ENCODE measurements at regions not wholly inside any gene's neighbourhood (a gene's known extent, or its start where the extent isn't known, plus 50 kb on each side); places are given as distances from the start of the nearest gene placed in this dataset.

DNA sequence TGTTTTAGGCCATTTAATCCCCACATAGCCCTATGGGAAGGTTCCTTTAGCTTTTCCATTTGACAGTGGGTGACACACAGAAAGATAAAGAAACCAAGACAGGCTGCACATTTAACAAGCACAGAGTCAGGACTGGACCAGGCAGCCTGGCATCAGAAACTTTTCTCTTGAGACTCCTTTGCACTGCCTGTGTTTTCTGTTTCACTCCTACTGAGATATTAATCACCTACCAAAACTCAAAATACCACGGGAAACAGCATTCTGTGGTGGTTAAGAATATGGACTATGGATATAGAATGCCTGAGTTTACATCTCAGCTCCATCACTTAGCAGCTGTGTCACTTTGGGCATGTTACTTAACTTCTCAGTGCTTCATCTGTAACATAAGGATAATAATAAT is 73.3 kb downstream of the CTAGE1 start:
- Histone ChIP-seq H2AK5ac (ENCODE audit: low read length) (no peak overlapping the region), H3K56ac (ENCODE audit: low read length) (no peak overlapping the region), H3K4me1 (ENCODE audit: control insufficient read depth, low read depth, low read length) (peaks cover 9% of the 10 kb centered on the region)

DNA sequence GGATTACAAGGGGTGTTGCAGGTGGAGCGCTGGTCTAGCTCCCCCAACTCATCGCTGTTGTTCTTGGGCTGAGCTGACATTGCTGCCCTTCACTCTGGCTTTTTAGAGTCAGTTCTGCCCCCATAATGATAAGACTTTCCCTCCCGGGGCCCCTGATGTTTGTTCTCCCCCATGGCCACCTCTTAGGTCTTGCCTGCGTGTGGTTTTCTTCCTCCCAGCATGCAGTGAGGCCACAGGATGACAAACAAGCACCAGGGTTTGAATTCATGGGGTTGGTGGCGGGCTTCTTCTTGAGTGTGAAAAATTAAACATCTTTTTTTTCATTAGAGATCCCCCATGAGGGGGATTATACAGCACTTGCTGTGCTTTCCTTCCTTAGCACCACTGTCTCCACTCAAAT is 74.1 kb downstream of the CTAGE1 start:
- Histone ChIP-seq H3K27ac (ENCODE audit: low read depth, low read length) (no peak overlapping the region), H3K18ac (ENCODE audit: low read length) (no peak overlapping the region), H3K4me3 (ENCODE audit: low read length) (no peak overlapping the region), H2AK5ac (ENCODE audit: low read length) (no peak overlapping the region), H3K79me2 (ENCODE audit: control insufficient read depth, insufficient read depth, low read length) (no peaks in the 10 kb centered on the region), H3K36me3 (ENCODE audit: control insufficient read depth, insufficient read depth, low read length) (no peaks in the 10 kb centered on the region), H4K8ac (ENCODE audit: low read depth, low read length) (no peak overlapping the region), H4K5ac (ENCODE audit: low read length) (no peak overlapping the region), H2BK5ac (ENCODE audit: low read length) (no peak overlapping the region), H3K56ac (ENCODE audit: low read length) (no peak overlapping the region), H3K79me1 (ENCODE audit: low read length) (no peaks in the 10 kb centered on the region), H3K4me2 (ENCODE audit: low read length) (no peak overlapping the region), H2BK120ac (ENCODE audit: low read depth, low read length) (no peak overlapping the region), H3K27me3 (ENCODE audit: insufficient read depth, low read length, poor library complexity) (no peaks in the 10 kb centered on the region), H2BK15ac (replicated peaks; ENCODE audit: low read depth) (no peak overlapping the region), H3K4ac (ENCODE audit: low read depth, low read length) (no peak overlapping the region), H3K9ac (ENCODE audit: low read length) (no peak overlapping the region), H3K23ac (ENCODE audit: low read length) (no peak overlapping the region), H3K4me1 (ENCODE audit: control insufficient read depth, low read depth, low read length) (peaks cover 9% of the 10 kb centered on the region)
- no peak for DNase-seq
- no CpG with 5 or more reads among the region's 5 CpGs for WGBS (ENCODE audit: extremely low coverage, insufficient coverage, low lambda C conversion rate)

More for the DNA sequence above, 73.3 kb downstream of the CTAGE1 start:
- Histone ChIP-seq H2BK15ac (replicated peaks; ENCODE audit: low read depth) (no peak overlapping the region), H3K23ac (ENCODE audit: low read length) (no peak overlapping the region), H3K9ac (ENCODE audit: low read length) (no peak overlapping the region), H2BK5ac (ENCODE audit: low read length) (no peak overlapping the region), H3K4ac (ENCODE audit: low read depth, low read length) (no peak overlapping the region), H3K4me3 (ENCODE audit: low read length) (no peak overlapping the region), H3K36me3 (ENCODE audit: control insufficient read depth, insufficient read depth, low read length) (no peaks in the 10 kb centered on the region), H3K4me2 (ENCODE audit: low read length) (no peak overlapping the region), H3K18ac (ENCODE audit: low read length) (no peak overlapping the region), H3K27me3 (ENCODE audit: insufficient read depth, low read length, poor library complexity) (peaks cover 4% of the 10 kb centered on the region), H3K79me2 (ENCODE audit: control insufficient read depth, insufficient read depth, low read length) (no peaks in the 10 kb centered on the region), H4K8ac (ENCODE audit: low read depth, low read length) (no peak overlapping the region), H3K27ac (ENCODE audit: low read depth, low read length) (no peak overlapping the region), H4K5ac (ENCODE audit: low read length) (no peak overlapping the region), H3K79me1 (ENCODE audit: low read length) (no peaks in the 10 kb centered on the region), H2BK120ac (ENCODE audit: low read depth, low read length) (no peak overlapping the region)
- WGBS (ENCODE audit: extremely low coverage, insufficient coverage, low lambda C conversion rate): no CpG with 5 or more reads among the region's 1 CpG
- DNase-seq: no peak

DNA sequence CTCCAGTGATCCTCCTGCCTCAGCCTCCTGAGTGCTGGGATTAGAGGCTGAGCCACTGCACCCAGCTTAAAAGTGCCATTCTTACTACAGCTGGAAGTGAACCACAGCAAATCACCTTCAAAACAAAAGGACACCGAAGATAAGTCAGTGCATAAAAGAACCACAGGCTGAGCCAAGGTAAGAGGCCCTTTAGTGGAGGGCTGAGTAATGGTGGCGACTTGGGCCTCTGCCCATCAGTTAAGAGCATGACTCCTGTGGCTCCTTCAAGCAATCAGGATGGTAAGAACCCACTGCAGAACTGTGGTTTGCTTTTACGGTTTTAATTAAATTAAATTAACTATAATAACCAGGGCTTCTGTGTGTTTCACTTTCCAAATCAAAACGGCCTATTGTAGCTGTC is 75.1 kb downstream of the CTAGE1 start:
- Histone ChIP-seq H3K79me1 (ENCODE audit: low read length) (no peaks in the 10 kb centered on the region), H4K8ac (ENCODE audit: low read depth, low read length) (no peak overlapping the region), H3K27ac (ENCODE audit: low read depth, low read length) (no peak overlapping the region), H4K5ac (ENCODE audit: low read length) (no peak overlapping the region), H2BK5ac (ENCODE audit: low read length) (no peak overlapping the region), H3K18ac (ENCODE audit: low read length) (no peak overlapping the region), H3K79me2 (ENCODE audit: control insufficient read depth, insufficient read depth, low read length) (no peaks in the 10 kb centered on the region), H3K56ac (ENCODE audit: low read length) (no peak overlapping the region), H2BK120ac (ENCODE audit: low read depth, low read length) (no peak overlapping the region), H2AK5ac (ENCODE audit: low read length) (no peak overlapping the region), H3K4me2 (ENCODE audit: low read length) (no peak overlapping the region), H3K4ac (ENCODE audit: low read depth, low read length) (no peak overlapping the region), H3K23ac (ENCODE audit: low read length) (no peak overlapping the region), H3K9ac (ENCODE audit: low read length) (no peak overlapping the region), H3K4me1 (ENCODE audit: control insufficient read depth, low read depth, low read length) (peaks cover 9% of the 10 kb centered on the region), H3K27me3 (ENCODE audit: insufficient read depth, low read length, poor library complexity) (no peaks in the 10 kb centered on the region), H2BK15ac (replicated peaks; ENCODE audit: low read depth) (no peak overlapping the region), H3K4me3 (ENCODE audit: low read length) (no peak overlapping the region), H3K36me3 (ENCODE audit: control insufficient read depth, insufficient read depth, low read length) (no peaks in the 10 kb centered on the region)
- no peak for DNase-seq
- WGBS (ENCODE audit: extremely low coverage, insufficient coverage, low lambda C conversion rate): no CpG with 5 or more reads among the region's 4 CpGs

DNA sequence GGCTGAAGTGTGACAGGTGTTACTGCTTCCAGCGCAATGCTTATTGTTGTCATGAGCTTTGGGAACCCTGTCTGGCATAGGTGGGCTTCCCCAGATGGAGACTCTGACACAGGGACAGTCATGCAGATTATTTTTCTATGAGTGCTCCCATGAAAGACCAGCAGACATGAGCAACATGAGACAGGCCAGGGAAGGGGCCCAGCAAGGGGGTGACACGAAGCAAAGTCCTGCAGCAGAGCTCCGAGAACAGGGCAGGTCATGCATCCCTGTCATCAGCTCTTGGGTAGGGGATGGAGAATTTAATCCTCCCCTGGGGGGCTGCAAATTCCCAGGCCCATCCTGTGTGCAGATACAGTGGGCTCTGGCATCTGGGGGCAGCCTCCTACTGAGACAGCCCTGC is 77.4 kb downstream of the CTAGE1 start:
- Histone ChIP-seq H3K79me2 (ENCODE audit: control insufficient read depth, insufficient read depth, low read length) (no peaks in the 10 kb centered on the region), H2AK5ac (ENCODE audit: low read length) (no peak overlapping the region), H3K36me3 (ENCODE audit: control insufficient read depth, insufficient read depth, low read length) (no peaks in the 10 kb centered on the region), H2BK120ac (ENCODE audit: low read depth, low read length) (no peak overlapping the region), H3K79me1 (ENCODE audit: low read length) (no peaks in the 10 kb centered on the region), H4K8ac (ENCODE audit: low read depth, low read length) (no peak overlapping the region), H2BK15ac (replicated peaks; ENCODE audit: low read depth) (no peak overlapping the region), H4K5ac (ENCODE audit: low read length) (no peak overlapping the region), H3K4me1 (ENCODE audit: control insufficient read depth, low read depth, low read length) (no peaks in the 10 kb centered on the region), H3K18ac (ENCODE audit: low read length) (no peak overlapping the region), H3K9ac (ENCODE audit: low read length) (no peak overlapping the region), H3K23ac (ENCODE audit: low read length) (no peak overlapping the region), H3K4me3 (ENCODE audit: low read length) (no peak overlapping the region), H3K27ac (ENCODE audit: low read depth, low read length) (no peak overlapping the region), H2BK5ac (ENCODE audit: low read length) (no peak overlapping the region), H3K27me3 (ENCODE audit: insufficient read depth, low read length, poor library complexity) (no peaks in the 10 kb centered on the region), H3K4ac (ENCODE audit: low read depth, low read length) (no peak overlapping the region), H3K56ac (ENCODE audit: low read length) (no peak overlapping the region), H3K4me2 (ENCODE audit: low read length) (no peak overlapping the region)
- no peak for DNase-seq
- no CpG with 5 or more reads among the region's 3 CpGs for WGBS (ENCODE audit: extremely low coverage, insufficient coverage, low lambda C conversion rate)

DNA sequence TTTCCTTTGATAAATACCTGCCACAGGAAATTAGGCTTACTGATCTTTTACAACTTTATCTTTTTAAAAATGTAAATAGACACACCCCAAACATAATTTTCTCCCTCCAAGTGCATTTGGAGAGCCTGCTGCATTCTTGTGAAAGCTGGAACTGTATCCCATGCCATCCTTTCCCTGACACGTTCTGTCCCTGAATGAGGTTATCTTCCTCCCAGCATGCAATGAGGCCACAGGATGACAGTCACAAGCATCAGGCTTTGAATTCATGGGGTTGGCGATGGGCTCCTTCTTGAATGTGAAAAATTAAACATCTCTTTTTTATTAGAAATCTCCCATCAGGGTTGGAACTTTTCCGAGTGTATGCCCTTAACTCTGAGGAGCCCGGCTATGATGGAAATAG is 77.8 kb downstream of the CTAGE1 start:
- H4K5ac ChIP-seq (ENCODE audit: low read length): no peak overlapping the region
- no peak overlapping the region for H3K4ac ChIP-seq (ENCODE audit: low read depth, low read length)
- no peak overlapping the region for H3K27ac ChIP-seq (ENCODE audit: low read depth, low read length)
- no peak overlapping the region for H2BK15ac ChIP-seq (replicated peaks; ENCODE audit: low read depth)
- DNase-seq: no peak
- no peaks in the 10 kb centered on the region for H3K79me1 ChIP-seq (ENCODE audit: low read length)
- no peak overlapping the region for H3K23ac ChIP-seq (ENCODE audit: low read length)
- H2BK120ac ChIP-seq (ENCODE audit: low read depth, low read length): no peak overlapping the region
- H3K56ac ChIP-seq (ENCODE audit: low read length): no peak overlapping the region
- no peak overlapping the region for H3K4me3 ChIP-seq (ENCODE audit: low read length)
- no peaks in the 10 kb centered on the region for H3K79me2 ChIP-seq (ENCODE audit: control insufficient read depth, insufficient read depth, low read length)
- H4K8ac ChIP-seq (ENCODE audit: low read depth, low read length): no peak overlapping the region
- no peak overlapping the region for H2AK5ac ChIP-seq (ENCODE audit: low read length)
- no peak overlapping the region for H3K4me2 ChIP-seq (ENCODE audit: low read length)
- WGBS (ENCODE audit: extremely low coverage, insufficient coverage, low lambda C conversion rate): no CpG with 5 or more reads among the region's 4 CpGs
- no peak overlapping the region for H3K9ac ChIP-seq (ENCODE audit: low read length)
- no peak overlapping the region for H3K18ac ChIP-seq (ENCODE audit: low read length)
- H3K27me3 ChIP-seq (ENCODE audit: insufficient read depth, low read length, poor library complexity): no peaks in the 10 kb centered on the region
- no peaks in the 10 kb centered on the region for H3K4me1 ChIP-seq (ENCODE audit: control insufficient read depth, low read depth, low read length)
- H2BK5ac ChIP-seq (ENCODE audit: low read length): no peak overlapping the region
- no peaks in the 10 kb centered on the region for H3K36me3 ChIP-seq (ENCODE audit: control insufficient read depth, insufficient read depth, low read length)

DNA sequence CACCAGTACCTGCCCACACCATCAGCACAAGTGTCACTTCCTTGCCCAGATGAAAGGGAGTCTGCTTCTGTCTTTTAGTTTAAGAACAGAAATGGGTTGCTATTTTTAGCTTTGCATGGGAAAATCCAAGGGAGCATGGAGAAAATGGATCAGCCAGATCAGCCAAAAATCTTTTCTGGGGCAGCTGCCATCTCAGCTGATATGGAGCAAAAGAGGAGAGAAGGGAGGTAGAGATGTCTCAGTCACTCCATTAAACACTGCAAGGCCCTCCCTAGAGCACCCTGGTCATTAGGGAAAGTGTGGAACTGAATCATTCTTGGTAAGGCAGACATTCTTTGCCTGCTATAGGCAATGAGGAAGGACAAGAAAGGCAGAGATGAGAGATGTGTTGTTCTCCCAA is 79.9 kb downstream of the CTAGE1 start:
- no peak overlapping the region for H2BK120ac ChIP-seq (ENCODE audit: low read depth, low read length)

More for the DNA sequence above, 79.9 kb downstream of the CTAGE1 start:
- Histone ChIP-seq H3K18ac (ENCODE audit: low read length) (no peak overlapping the region), H3K79me1 (ENCODE audit: low read length) (no peaks in the 10 kb centered on the region), H3K4ac (ENCODE audit: low read depth, low read length) (no peak overlapping the region), H2AK5ac (ENCODE audit: low read length) (no peak overlapping the region), H2BK5ac (ENCODE audit: low read length) (no peak overlapping the region), H3K79me2 (ENCODE audit: control insufficient read depth, insufficient read depth, low read length) (no peaks in the 10 kb centered on the region), H2BK15ac (replicated peaks; ENCODE audit: low read depth) (no peak overlapping the region), H3K23ac (ENCODE audit: low read length) (no peak overlapping the region), H4K5ac (ENCODE audit: low read length) (no peak overlapping the region), H3K56ac (ENCODE audit: low read length) (no peak overlapping the region), H3K9ac (ENCODE audit: low read length) (no peak overlapping the region), H4K8ac (ENCODE audit: low read depth, low read length) (no peak overlapping the region), H3K27me3 (ENCODE audit: insufficient read depth, low read length, poor library complexity) (no peaks in the 10 kb centered on the region), H3K36me3 (ENCODE audit: control insufficient read depth, insufficient read depth, low read length) (no peaks in the 10 kb centered on the region), H3K27ac (ENCODE audit: low read depth, low read length) (no peak overlapping the region), H3K4me3 (ENCODE audit: low read length) (no peak overlapping the region), H3K4me1 (ENCODE audit: control insufficient read depth, low read depth, low read length) (no peaks in the 10 kb centered on the region), H3K4me2 (ENCODE audit: low read length) (no peak overlapping the region)
- no peak for DNase-seq

All from mesendoderm (in vitro differentiated cells).